GM04504 (cell line): ENCODE measurements at regions not wholly inside any gene's neighbourhood (a gene's known extent, or its start where the extent isn't known, plus 50 kb on each side); places are given as distances from the start of the nearest gene placed in this dataset.
"Not testable (repeated sequence)": the region's sequence is repeated elsewhere in the genome, so short reads cannot be mapped to it uniquely, and the experiment has no call there.

Experiments
- DNase-seq: peaks from one replicate; pipeline ENCODE4 v3.0.0-alpha.2; 2012; ENCODE audit warnings: low read depth

- DNase-seq: no peak
Observed at GRCh38 chr14:43541356-43541755, 965.7 kb downstream of the FSCB start.

GRCh38 chr14:43540948-43541347 is 966.1 kb downstream of the FSCB start:
- no peak for DNase-seq

GRCh38 chr14:43539210-43539609 is 967.9 kb downstream of the FSCB start:
- DNase-seq: no peak

GRCh38 chr14:43535231-43535838 is 971.7 kb downstream of the FSCB start:
- no peak for DNase-seq

GRCh38 chr14:43532825-43533416 is 974.2 kb downstream of the FSCB start:
- DNase-seq: no peak

GRCh38 chr14:43528321-43528720 is 978.8 kb downstream of the FSCB start:
- DNase-seq: no peak

GRCh38 chr14:43525658-43526057 is 981.4 kb downstream of the FSCB start:
- DNase-seq: no peak

GRCh38 chr14:43522901-43523300 is 984.2 kb downstream of the FSCB start:
- DNase-seq: no peak

- no peak for DNase-seq
Observed at GRCh38 chr14:43522191-43522590, 984.9 kb downstream of the FSCB start.

GRCh38 chr14:43503508-43503907 is 1003.6 kb downstream of the FSCB start:
- no peak for DNase-seq

- not testable (repeated sequence) for DNase-seq
Observed at GRCh38 chr14:43492359-43492758, 1014.7 kb downstream of the FSCB start.

- no peak for DNase-seq
Observed at GRCh38 chr14:43483415-43483814, 1023.7 kb downstream of the FSCB start.

- no peak for DNase-seq
Observed at GRCh38 chr14:43481864-43482263, 1025.2 kb downstream of the FSCB start.

- no peak for DNase-seq
Observed at GRCh38 chr14:43480976-43481375, 1026.1 kb downstream of the FSCB start.

GRCh38 chr14:43479596-43480195 is 1027.4 kb downstream of the FSCB start:
- no peak for DNase-seq

- no peak for DNase-seq
Observed at GRCh38 chr14:43476822-43477221, 1030.3 kb downstream of the FSCB start.

GRCh38 chr14:43475757-43476156 is 1031.3 kb downstream of the FSCB start:
- DNase-seq: no peak

GRCh38 chr14:43471595-43471994 is 1035.5 kb downstream of the FSCB start:
- DNase-seq: no peak

GRCh38 chr14:43464968-43465367 is 1042.1 kb downstream of the FSCB start:
- DNase-seq: no peak

GRCh38 chr14:43449291-43449690 is 1057.8 kb downstream of the FSCB start:
- DNase-seq: no peak

- no peak for DNase-seq
Observed at GRCh38 chr14:43438056-43438455, 1069.0 kb downstream of the FSCB start.

- no peak for DNase-seq
Observed at GRCh38 chr14:43418324-43418723, 1088.8 kb downstream of the FSCB start.

- DNase-seq: no peak
Observed at GRCh38 chr14:43413084-43413483, 1094.0 kb downstream of the FSCB start.

GRCh38 chr14:43411841-43412240 is 1095.2 kb downstream of the FSCB start:
- DNase-seq: no peak
